ENCODE measurements at regions not wholly inside any gene's neighbourhood (a gene's known extent, or its start where the extent isn't known, plus 50 kb on each side); places are given as distances from the start of the nearest gene placed in this dataset.
A peak's percentile ranks its signal among the peaks of the same experiment; 100 is the strongest.

DNA sequence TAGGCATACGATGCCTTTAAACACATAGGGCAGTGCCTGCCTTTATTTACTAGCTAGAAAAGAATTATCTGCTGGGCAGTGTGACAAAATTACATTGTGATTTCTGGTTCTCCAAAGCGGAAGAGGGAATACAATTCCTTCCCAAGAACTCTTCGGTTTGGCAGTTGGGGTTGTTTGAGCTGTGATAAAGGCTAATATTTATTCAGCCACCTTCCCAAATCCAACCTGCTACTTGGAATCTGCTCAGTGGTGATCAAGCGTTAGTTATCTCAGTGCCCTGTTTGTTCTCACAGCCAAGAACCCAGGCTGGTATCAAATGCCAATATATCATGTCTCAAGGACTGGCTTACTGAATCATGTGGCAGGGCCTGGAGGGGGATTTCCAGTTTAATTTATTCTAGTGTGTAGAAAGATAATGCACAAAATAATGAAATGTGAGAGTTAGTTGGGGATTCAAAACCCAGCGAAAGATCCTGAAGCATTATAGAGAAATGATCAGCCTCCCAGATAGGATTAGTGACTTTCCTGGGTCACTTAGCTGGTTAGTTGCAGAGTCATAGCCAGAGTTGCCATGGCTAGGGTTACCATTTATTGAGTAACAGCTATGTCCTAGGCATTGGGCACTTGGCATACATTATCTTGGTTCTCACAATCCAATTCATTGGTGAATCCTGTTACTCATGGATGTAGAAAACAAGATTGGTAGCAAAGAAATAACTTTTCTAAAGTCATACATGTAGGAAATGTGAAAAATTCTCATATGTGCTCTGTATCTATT lies 457.0 kb upstream of the KLF4 start:
- Histone ChIP-seq H3K36me3 (ENCODE audit: control insufficient read depth, insufficient read depth, low read length, severe bottlenecking) (no peaks in the 10 kb centered on the region), H3K27me3 (replicated peaks; ENCODE audit: control insufficient read depth, insufficient read depth, low read length) (no peaks in the 10 kb centered on the region), H3K4me3 (ENCODE audit: low read length) (peak overlapping the region; percentile 30), H3K4me1 (ENCODE audit: control insufficient read depth, insufficient read depth, low read length) (peaks cover 30% of the 10 kb centered on the region), H3K9ac (ENCODE audit: low read length) (peak overlapping the region; percentile 26), H3K9me3 (ENCODE audit: control insufficient read depth, low read length) (no peaks in the 10 kb centered on the region)
- no peak for DNase-seq (ENCODE audit: low read depth)

DNA sequence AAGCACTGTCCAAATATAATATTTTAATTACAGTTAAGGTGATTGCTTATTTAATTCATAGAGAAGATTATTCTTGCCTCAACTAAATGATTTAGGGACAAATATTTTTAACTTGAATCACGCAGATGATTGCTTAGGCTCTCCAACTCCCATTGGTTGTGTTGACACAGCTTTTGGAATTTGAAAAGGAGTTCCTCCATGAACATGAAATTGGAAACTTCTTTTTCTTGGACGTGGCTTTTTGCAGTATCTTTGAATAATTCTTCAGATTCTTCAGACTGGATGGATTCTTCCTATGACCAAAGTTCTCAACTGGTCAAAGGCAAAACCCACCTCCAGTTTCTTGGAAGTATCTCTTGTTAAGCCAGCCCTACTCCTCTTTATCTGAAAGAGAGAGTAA lies 456.4 kb upstream of the KLF4 start:
- peak; percentile 32 for DNase-seq (ENCODE audit: low read depth)
- peak overlapping the region; percentile 26 for H3K9ac ChIP-seq (ENCODE audit: low read length)
- H3K4me1 ChIP-seq (ENCODE audit: control insufficient read depth, insufficient read depth, low read length), result peaks cover 30% of the 10 kb centered on the region
- H3K4me3 ChIP-seq (ENCODE audit: low read length), result peak overlapping the region; percentile 30
- no peaks in the 10 kb centered on the region for H3K36me3 ChIP-seq (ENCODE audit: control insufficient read depth, insufficient read depth, low read length, severe bottlenecking)
- H3K9me3 ChIP-seq (ENCODE audit: control insufficient read depth, low read length), result no peaks in the 10 kb centered on the region
- H3K27me3 ChIP-seq (replicated peaks; ENCODE audit: control insufficient read depth, insufficient read depth, low read length), result no peaks in the 10 kb centered on the region

DNA sequence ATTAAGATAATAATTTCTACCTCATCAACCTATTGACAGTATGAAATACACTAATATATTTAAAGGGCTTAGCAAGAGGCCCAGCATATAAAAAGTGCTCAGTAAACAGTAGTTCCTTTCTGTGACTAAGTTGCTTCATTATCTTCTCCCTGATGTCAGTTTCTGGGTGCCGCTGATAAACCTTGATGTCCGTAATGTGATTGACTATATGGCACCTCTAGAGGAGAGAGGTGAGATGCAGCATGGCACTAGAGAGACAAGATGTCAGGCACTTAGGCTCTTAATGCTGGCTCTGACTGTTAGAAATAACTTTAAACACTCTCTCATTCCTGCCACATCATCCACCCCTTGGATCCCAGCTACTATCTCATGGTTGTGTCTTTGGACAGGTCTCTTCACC lies 455.9 kb upstream of the KLF4 start:
- H3K9ac ChIP-seq (ENCODE audit: low read length), result no peak overlapping the region
- H3K27me3 ChIP-seq (replicated peaks; ENCODE audit: control insufficient read depth, insufficient read depth, low read length), result no peaks in the 10 kb centered on the region
- no peaks in the 10 kb centered on the region for H3K9me3 ChIP-seq (ENCODE audit: control insufficient read depth, low read length)
- H3K4me3 ChIP-seq (ENCODE audit: low read length), result no peak overlapping the region
- no peak for DNase-seq (ENCODE audit: low read depth)
- peaks cover 30% of the 10 kb centered on the region for H3K4me1 ChIP-seq (ENCODE audit: control insufficient read depth, insufficient read depth, low read length)
- H3K36me3 ChIP-seq (ENCODE audit: control insufficient read depth, insufficient read depth, low read length, severe bottlenecking), result no peaks in the 10 kb centered on the region

DNA sequence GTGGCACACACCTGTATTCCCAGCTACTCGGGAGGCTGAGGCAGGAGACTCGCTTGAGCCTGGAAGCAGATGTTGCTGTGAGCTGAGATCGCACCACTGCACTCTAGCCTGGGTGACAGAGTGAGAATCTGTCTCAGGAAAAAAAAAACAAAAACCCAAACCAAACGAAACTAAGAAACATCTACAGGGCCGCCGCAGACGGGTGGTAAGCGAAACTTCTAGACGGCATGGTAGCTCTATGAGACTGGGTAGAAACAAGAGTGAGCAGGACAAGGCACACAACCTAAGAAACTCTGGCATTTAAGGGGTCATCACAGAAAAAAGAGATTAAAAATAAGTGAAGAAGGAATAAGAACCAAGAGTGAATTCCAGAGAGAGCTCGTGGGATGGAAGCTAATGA lies 454.8 kb upstream of the KLF4 start:
- H3K4me1 ChIP-seq (ENCODE audit: control insufficient read depth, insufficient read depth, low read length), result peaks cover 28% of the 10 kb centered on the region
- no peaks in the 10 kb centered on the region for H3K9me3 ChIP-seq (ENCODE audit: control insufficient read depth, low read length)
- H3K36me3 ChIP-seq (ENCODE audit: control insufficient read depth, insufficient read depth, low read length, severe bottlenecking), result no peaks in the 10 kb centered on the region
- H3K9ac ChIP-seq (ENCODE audit: low read length), result no peak overlapping the region
- no peak overlapping the region for H3K4me3 ChIP-seq (ENCODE audit: low read length)
- H3K27me3 ChIP-seq (replicated peaks; ENCODE audit: control insufficient read depth, insufficient read depth, low read length), result no peaks in the 10 kb centered on the region
- DNase-seq (ENCODE audit: low read depth), result no peak

DNA sequence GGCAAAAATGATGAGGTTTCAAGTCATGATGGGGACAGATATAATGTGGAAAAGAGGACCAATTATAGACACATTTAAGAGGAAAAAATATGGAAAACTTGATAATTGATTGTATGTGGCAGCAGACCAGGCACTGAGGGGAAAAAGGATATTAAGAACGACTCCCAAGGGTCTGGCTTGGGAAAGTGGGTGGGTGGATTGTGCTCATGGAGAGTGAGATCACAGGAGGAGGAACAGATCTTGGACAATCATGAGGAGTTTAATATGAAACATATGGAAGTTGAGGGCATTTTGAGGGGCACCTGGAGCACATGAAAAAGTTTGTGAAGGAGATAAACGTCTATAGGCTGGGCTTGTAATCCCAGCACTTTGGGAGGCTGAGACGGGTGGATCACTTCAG lies 454.3 kb upstream of the KLF4 start:
- Histone ChIP-seq H3K4me3 (ENCODE audit: low read length) (no peak overlapping the region), H3K9ac (ENCODE audit: low read length) (no peak overlapping the region), H3K36me3 (ENCODE audit: control insufficient read depth, insufficient read depth, low read length, severe bottlenecking) (no peaks in the 10 kb centered on the region), H3K27me3 (replicated peaks; ENCODE audit: control insufficient read depth, insufficient read depth, low read length) (no peaks in the 10 kb centered on the region), H3K4me1 (ENCODE audit: control insufficient read depth, insufficient read depth, low read length) (peaks cover 24% of the 10 kb centered on the region), H3K9me3 (ENCODE audit: control insufficient read depth, low read length) (no peaks in the 10 kb centered on the region)
- DNase-seq (ENCODE audit: low read depth), result no peak

DNA sequence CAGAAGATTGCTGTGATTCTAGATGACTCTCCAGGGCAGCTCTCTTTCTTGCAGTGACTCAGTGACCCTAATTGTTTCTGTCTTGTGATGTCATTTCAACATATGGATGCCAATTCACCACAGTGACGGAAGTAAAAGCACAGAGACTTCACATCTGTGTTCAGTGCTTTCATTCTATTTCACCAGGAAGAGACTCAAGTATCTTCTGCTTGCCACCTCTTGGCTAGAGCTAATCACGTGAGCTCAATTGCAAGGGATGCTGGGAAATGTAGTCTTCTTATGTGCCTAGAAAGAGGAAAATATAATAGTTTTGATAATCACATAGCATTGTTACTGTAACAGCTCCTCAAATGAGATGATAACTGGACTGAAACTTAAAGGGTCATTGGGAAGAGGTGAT lies 453.3 kb upstream of the KLF4 start:
- Histone ChIP-seq H3K4me1 (ENCODE audit: control insufficient read depth, insufficient read depth, low read length) (peaks cover 15% of the 10 kb centered on the region), H3K4me3 (ENCODE audit: low read length) (no peak overlapping the region), H3K9ac (ENCODE audit: low read length) (no peak overlapping the region), H3K27me3 (replicated peaks; ENCODE audit: control insufficient read depth, insufficient read depth, low read length) (no peaks in the 10 kb centered on the region), H3K9me3 (ENCODE audit: control insufficient read depth, low read length) (no peaks in the 10 kb centered on the region), H3K36me3 (ENCODE audit: control insufficient read depth, insufficient read depth, low read length, severe bottlenecking) (no peaks in the 10 kb centered on the region)
- DNase-seq (ENCODE audit: low read depth), result no peak

DNA sequence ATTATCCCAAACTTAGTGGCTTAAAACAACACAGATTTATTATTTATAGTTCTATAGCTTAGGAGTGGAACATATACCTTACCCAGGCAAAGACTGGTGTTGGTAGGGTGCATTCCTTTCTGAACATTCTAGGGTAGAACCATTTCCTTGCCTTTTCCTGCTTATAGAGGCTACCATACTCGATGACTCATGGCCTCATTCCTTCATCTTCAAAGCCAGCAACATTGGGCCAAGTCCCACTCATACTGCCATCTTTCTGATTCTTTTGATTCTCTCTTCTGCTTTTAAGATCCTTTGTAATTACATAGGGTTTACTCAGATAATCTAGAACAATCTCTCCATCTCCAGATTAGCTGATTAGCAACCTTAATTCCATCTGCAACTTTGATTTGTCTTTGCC lies 452.7 kb upstream of the KLF4 start:
- no peaks in the 10 kb centered on the region for H3K36me3 ChIP-seq (ENCODE audit: control insufficient read depth, insufficient read depth, low read length, severe bottlenecking)
- no peak for DNase-seq (ENCODE audit: low read depth)
- no peak overlapping the region for H3K4me3 ChIP-seq (ENCODE audit: low read length)
- H3K27me3 ChIP-seq (replicated peaks; ENCODE audit: control insufficient read depth, insufficient read depth, low read length), result no peaks in the 10 kb centered on the region
- H3K4me1 ChIP-seq (ENCODE audit: control insufficient read depth, insufficient read depth, low read length), result peaks cover 15% of the 10 kb centered on the region
- no peaks in the 10 kb centered on the region for H3K9me3 ChIP-seq (ENCODE audit: control insufficient read depth, low read length)
- H3K9ac ChIP-seq (ENCODE audit: low read length), result no peak overlapping the region

DNA sequence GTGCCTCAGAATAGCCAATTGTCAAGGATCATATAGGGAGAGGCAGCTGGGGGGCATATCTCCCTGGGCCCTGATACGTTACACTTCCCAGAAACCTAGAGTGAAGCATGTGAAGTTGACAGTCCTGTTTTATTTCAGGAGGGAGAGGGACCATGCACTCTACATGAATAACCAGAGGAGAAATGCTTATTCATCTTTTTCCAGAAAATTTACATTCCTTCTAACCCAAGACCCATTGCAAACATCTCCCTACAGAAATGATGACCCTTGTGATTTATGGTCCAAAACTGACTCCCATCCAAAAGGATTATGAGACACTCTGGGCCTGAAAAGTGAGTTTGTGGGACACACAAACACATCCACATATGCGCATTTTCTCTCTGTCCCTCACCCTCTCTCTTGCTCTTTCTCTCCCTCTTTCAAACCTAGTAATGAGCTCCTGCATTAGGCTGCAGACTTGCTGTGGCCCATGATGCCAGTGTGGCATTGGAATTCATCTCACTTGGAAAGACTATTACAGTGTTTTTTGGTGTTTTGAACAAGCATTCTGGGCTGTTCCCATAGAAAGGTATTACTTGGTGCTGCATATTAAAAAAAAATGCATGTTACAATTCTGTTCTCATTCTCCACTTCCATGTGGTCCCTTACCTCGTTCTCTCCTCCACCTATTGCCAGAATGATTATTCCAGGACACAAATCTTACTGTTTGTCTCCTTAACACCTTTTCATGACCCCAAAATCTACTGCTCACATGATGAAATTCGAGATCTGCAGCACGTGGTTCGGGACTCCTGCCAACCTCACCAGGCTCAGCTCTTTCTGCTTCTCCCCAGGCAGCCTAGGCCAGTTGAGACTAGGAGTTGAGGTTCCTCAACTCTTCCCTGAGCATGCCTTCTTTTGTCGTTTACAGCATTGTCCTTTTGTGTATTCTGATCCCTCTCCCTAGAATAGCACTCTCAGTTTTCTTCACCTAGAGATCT lies 451.3 kb upstream of the KLF4 start:
- no peaks in the 10 kb centered on the region for H3K9me3 ChIP-seq (ENCODE audit: control insufficient read depth, low read length)
- no peak overlapping the region for H3K4me3 ChIP-seq (ENCODE audit: low read length)
- peaks cover 4% of the 10 kb centered on the region for H3K4me1 ChIP-seq (ENCODE audit: control insufficient read depth, insufficient read depth, low read length)
- H3K27me3 ChIP-seq (replicated peaks; ENCODE audit: control insufficient read depth, insufficient read depth, low read length), result no peaks in the 10 kb centered on the region
- H3K36me3 ChIP-seq (ENCODE audit: control insufficient read depth, insufficient read depth, low read length, severe bottlenecking), result no peaks in the 10 kb centered on the region
- no peak overlapping the region for H3K9ac ChIP-seq (ENCODE audit: low read length)
- DNase-seq (ENCODE audit: low read depth), result no peak

DNA sequence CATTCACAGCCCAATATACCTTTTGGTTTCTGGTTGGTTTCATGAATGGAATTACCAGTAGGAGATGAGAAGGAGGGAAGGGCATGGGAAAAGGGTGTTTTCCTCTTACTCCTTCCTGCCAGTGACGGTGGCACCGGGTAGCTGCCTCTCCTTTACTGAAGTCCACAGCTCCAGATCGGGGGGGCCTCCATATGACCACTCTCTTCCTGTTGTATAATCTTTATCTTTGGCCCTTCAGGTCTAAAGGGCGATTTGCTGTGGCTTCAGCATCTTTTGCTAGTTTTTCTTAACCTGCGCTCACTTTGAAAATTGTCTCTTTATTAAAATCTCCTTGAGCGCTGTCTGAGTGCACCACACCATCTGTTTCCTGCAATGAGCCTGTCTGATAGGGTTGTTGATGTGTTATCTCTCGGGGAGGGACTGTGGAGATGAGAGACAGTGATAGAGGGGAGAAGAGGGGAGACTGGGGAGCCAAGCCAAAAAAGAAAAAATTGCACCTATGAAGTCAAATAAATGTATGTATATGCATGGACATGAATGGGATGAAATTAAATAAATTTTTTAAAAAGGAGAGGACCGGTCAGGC lies 449.3 kb upstream of the KLF4 start:
- no peak overlapping the region for H3K4me3 ChIP-seq (ENCODE audit: low read length)
- DNase-seq (ENCODE audit: low read depth), result no peak
- H3K4me1 ChIP-seq (ENCODE audit: control insufficient read depth, insufficient read depth, low read length), result no peaks in the 10 kb centered on the region

DNA sequence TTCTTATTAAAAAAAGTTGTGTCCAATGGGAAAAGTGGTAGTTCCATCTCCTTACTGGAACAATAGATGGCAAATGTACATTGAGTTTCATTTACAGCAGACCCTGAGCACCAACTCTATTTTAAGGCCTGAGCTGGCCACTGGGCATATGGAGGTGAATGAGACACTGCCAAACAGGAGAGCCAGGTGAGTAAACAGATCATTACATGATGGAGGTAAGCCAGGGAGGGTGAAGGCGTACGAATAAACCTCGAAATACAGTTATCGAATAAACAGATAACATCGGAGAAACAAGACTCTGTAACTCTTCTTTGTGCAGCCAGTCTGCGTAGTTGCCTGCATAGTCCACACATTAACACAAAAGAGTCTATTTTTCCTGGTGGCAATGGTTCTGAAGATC lies 446.4 kb upstream of the KLF4 start:
- DNase-seq (ENCODE audit: low read depth), result no peak
- peaks cover 14% of the 10 kb centered on the region for H3K4me1 ChIP-seq (ENCODE audit: control insufficient read depth, insufficient read depth, low read length)

More for the DNA sequence above, 449.3 kb upstream of the KLF4 start:
- Histone ChIP-seq H3K36me3 (ENCODE audit: control insufficient read depth, insufficient read depth, low read length, severe bottlenecking) (no peaks in the 10 kb centered on the region), H3K27me3 (replicated peaks; ENCODE audit: control insufficient read depth, insufficient read depth, low read length) (no peaks in the 10 kb centered on the region), H3K9ac (ENCODE audit: low read length) (no peak overlapping the region), H3K9me3 (ENCODE audit: control insufficient read depth, low read length) (no peaks in the 10 kb centered on the region)

DNA sequence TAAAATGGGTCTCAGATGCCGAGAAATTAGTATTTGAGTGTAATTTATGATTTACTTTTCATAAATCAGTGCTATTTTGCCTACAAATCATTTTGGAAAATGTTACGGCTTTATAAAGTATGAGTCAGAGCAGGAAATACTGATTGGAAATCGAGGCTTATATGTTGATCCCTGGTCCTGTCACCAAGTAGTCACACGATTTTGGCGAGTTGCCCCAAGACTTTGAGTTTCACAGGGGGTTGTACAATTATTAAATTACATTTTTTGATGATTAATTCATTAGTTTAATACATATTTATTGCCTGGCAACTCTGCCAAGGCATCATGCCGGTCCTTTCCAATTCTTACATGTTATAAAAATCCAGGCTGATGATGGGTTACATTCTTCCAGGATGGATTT lies 443.9 kb upstream of the KLF4 start:
- Histone ChIP-seq H3K27me3 (replicated peaks; ENCODE audit: control insufficient read depth, insufficient read depth, low read length) (no peaks in the 10 kb centered on the region), H3K4me1 (ENCODE audit: control insufficient read depth, insufficient read depth, low read length) (peaks cover 14% of the 10 kb centered on the region), H3K9me3 (ENCODE audit: control insufficient read depth, low read length) (no peaks in the 10 kb centered on the region), H3K4me3 (ENCODE audit: low read length) (peak overlapping the region; percentile 17), H3K36me3 (ENCODE audit: control insufficient read depth, insufficient read depth, low read length, severe bottlenecking) (no peaks in the 10 kb centered on the region), H3K9ac (ENCODE audit: low read length) (no peak overlapping the region)
- no peak for DNase-seq (ENCODE audit: low read depth)

More for the DNA sequence above, 446.4 kb upstream of the KLF4 start:
- Histone ChIP-seq H3K27me3 (replicated peaks; ENCODE audit: control insufficient read depth, insufficient read depth, low read length) (no peaks in the 10 kb centered on the region), H3K4me3 (ENCODE audit: low read length) (no peak overlapping the region), H3K9me3 (ENCODE audit: control insufficient read depth, low read length) (no peaks in the 10 kb centered on the region), H3K9ac (ENCODE audit: low read length) (no peak overlapping the region), H3K36me3 (ENCODE audit: control insufficient read depth, insufficient read depth, low read length, severe bottlenecking) (no peaks in the 10 kb centered on the region)
